ENCODE measurements at regions not wholly inside any gene's neighbourhood (a gene's known extent, or its start where the extent isn't known, plus 50 kb on each side); places are given as distances from the start of the nearest gene placed in this dataset.

GRCh38 chr5:174183701-174184100, 138.2 kb downstream of the NSG2 start:
- TF ChIP-seq CTCF (IDR thresholded peaks at IDR 0.05; ENCODE audit: low read depth, low read length): no peak
- DNase-seq (ENCODE audit: extremely low read depth, low read depth): no peak

- no peak for DNase-seq (ENCODE audit: extremely low read depth, low read depth)
- no peak for TF ChIP-seq CTCF (IDR thresholded peaks at IDR 0.05; ENCODE audit: low read depth, low read length)
Measured at GRCh38 chr5:174185506-174185905, 140.0 kb downstream of the NSG2 start.

GRCh38 chr5:174186096-174186695, 140.7 kb downstream of the NSG2 start:
- no peak for TF ChIP-seq CTCF (IDR thresholded peaks at IDR 0.05; ENCODE audit: low read depth, low read length)
- no peak for DNase-seq (ENCODE audit: extremely low read depth, low read depth)

GRCh38 chr5:174187001-174187400, 141.5 kb downstream of the NSG2 start:
- no peak for TF ChIP-seq CTCF (IDR thresholded peaks at IDR 0.05; ENCODE audit: low read depth, low read length)

GRCh38 chr5:174187481-174187880, 142.0 kb downstream of the NSG2 start:
- no peak for TF ChIP-seq CTCF (IDR thresholded peaks at IDR 0.05; ENCODE audit: low read depth, low read length)

More at GRCh38 chr5:174187001-174187400, 141.5 kb downstream of the NSG2 start:
- DNase-seq (ENCODE audit: extremely low read depth, low read depth): no peak

GRCh38 chr5:174188295-174188694, 142.8 kb downstream of the NSG2 start:
- no peak for TF ChIP-seq CTCF (IDR thresholded peaks at IDR 0.05; ENCODE audit: low read depth, low read length)
- DNase-seq (ENCODE audit: extremely low read depth, low read depth): no peak

More at GRCh38 chr5:174187481-174187880, 142.0 kb downstream of the NSG2 start:
- DNase-seq (ENCODE audit: extremely low read depth, low read depth): no peak

- no peak for TF ChIP-seq CTCF (IDR thresholded peaks at IDR 0.05; ENCODE audit: low read depth, low read length)
- DNase-seq (ENCODE audit: extremely low read depth, low read depth): no peak
Measured at GRCh38 chr5:174189654-174190541, 144.4 kb downstream of the NSG2 start.

Measured in AG09319 (cell line).